GM21529 (cell line): ENCODE measurements at regions not wholly inside any gene's neighbourhood (a gene's known extent, or its start where the extent isn't known, plus 50 kb on each side); places are given as distances from the start of the nearest gene placed in this dataset.
A peak's percentile ranks its signal among the peaks of the same experiment; 100 is the strongest.
"Not testable (repeated sequence)": the region's sequence is repeated elsewhere in the genome, so short reads cannot be mapped to it uniquely, and the experiment has no call there.

Source experiments
- ATAC-seq: cut with Tn5 transposase; IDR thresholded peaks from one replicate; pipeline ENCODE4 v1.9.1; 2021; ENCODE audit not compliant: unreplicated experiment

DNA sequence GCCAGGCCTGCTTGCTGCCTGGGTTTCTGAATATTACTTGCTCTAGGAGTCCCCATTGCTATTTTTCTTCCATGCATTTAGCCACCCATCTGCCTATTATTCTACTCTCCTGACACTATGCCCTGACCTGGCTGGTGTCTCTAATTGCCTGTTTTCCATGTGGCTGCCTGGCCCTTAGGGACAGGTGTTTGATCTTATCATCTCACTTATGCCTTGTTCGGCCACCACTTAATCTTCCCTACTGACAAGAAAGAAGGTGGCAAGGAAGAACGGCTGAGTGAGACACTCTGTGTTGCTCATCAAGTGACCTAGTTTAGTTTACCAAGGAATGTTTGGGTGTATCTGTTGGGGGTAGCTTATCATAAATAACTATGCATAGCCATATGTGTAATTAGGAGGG is 50.4 kb upstream of the RAPH1 start:
- ATAC-seq: no peak

DNA sequence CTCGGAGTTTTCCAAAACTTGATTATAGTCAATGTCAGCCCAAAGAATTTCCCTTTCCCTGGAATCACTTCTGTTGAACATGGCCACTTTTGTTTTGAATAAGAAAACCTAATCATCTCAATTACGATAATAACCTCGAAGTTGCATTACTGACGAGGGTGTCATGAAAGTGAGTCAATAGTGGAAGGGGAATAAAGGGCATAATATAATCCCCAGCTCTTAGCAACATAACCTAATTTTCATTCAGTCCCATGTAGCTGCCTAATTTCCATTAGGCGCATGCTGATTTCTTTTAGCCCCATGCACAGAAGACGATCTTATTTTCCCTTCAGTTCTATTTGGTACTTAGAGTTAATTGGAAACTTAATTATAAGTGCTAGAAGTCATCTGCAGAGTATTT is 51.1 kb upstream of the RAPH1 start:
- no peak for ATAC-seq

DNA sequence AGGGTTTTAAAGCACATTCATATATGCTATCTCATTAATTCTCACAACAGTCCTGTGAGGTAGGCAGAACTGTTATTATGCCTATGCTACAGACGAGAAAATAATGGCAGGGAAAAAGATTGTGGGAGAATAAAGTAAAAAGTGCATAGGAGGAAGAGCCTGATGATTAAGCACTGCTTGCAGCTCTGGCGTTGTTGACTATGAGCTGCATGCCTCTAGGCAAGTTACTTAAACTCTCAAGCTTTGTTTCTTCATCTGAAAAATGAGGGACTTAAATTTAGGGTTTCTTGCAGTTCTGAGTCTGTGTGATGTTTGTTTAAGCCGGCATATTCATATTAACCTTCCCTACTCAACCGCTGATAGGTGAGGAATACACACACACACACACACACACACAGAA is 51.6 kb upstream of the RAPH1 start:
- ATAC-seq: no peak

DNA sequence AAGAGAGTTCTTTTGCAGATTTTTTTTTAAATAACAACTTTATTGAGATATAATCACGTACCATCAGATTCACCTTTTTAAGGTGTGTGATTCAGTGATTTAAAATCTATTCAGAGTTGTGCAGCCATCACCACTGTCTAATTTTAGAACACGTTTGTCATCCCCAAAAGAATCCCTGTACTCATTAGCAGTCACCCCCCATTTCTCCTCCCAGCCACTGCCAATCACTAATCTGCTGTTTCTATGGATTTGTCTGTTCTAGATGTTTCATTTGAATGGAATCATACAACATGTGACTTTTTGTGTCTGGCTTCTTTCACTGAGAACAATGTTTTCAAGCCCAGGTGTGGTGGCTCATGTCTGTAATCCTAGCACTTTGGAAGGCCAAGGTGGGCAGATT is 55.4 kb upstream of the RAPH1 start:
- ATAC-seq: no peak

DNA sequence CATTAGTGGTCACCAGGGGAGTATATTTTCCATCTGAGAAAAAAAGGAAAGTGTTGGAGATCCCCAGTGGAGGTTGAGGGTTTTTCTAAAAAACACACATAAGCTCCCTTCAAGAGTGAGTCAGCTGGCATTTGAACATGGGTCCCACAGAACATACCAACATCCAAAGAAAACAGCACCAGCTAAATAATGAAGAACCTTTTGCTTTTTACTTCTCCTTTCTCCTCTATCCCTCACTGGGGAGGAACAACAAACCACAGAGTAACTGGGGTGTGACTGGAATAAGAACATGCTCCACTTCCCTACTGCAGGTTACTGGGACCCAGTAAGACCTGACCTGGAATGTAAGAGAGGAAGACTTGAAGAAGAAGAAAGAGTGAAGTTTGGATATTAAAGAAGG is 56.5 kb upstream of the RAPH1 start:
- ATAC-seq: no peak

DNA sequence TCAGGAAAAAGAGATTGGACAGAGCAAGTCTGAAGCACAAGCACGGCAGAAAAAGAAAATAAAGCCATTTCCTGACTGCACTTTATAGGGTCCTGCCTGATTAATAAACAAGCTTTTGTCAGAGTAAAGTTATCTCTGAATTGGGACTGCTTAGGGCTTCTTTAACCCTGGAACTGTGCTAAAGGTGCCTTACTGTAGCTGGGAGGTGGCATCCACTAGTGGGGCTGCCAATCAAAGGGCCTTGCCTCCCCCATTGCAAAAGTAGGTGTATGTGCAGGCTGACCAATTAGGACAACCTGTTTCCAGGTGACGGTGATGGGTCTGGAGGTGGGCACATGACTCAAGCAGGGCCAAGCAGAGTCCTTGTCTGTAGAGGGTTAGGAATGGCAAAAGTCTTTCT is 57.4 kb upstream of the RAPH1 start:
- no peak for ATAC-seq

DNA sequence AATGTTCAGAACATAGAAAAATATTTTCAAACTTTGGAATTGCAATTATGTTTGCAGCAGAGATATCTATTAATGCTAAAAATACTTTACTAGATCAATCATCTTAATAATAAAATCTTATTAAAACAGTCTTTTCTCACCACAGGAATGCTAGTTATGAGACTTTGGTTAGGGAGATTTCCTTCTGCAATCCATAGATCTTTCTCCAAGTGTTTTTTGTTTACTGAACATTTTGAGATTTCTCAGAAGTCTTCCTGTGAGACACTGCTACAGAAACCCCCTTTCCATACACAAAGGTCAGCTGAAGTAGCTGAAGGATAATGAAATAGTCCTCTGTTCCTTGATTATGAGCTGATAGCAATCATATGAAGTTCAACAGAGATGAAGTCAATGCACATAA is 59.4 kb upstream of the RAPH1 start:
- ATAC-seq: no peak

DNA sequence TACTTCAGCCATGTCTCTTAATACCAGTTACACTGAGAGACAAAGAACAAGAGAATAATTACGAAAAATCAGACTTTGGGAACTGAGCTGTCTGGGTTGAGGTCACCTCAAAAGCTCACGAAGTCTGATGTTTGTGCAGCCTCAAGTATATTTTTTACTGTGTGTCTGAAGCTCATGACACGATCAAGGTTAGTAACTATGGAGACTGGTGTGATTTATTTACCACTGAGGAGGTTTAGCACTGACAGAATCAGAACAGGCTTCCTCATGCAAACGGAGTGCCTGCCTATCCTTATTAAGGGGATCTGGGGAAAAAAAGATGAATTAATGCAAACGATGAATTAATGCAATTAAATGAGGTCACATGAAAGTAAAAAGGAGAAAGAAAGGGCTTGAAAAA is 61.1 kb upstream of the RAPH1 start:
- ATAC-seq: no peak

DNA sequence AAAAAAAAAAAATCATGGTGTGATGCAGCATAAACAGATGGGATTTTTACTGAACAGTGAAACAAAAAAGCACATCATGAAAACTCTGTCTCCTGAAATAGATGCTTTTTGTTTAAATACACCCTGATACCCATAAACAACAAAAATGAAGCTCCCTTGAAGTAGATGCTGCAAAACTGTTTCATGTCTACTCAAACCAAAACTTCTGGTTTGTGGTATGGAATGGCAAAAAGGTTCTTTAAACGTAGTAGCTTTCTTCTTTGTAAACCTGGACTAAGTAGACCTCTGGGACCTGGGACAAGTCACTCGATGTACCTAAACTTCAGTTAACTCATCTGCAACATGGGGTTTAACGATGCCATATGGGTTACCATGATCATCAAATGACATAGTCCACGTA is 64.4 kb upstream of the RAPH1 start:
- peak; percentile 68 for ATAC-seq

DNA sequence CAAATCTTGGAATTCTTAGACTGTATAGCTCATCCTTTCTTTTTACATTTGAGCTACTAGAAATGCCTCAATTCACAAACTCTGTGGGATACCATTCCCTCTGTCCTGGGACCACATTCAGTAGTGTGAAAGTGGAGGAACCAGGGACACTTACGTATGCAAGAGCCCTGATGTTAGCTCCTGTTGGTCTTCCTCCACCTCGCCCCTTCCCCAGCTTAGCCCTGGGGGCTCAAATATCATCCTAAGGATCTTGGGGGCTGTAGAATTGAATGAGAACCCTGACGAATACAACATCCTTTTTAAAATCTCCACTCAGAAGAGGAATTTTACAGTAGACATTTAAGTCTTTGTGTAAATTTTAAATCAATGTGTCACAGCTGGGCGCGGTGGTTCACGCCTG is 65.2 kb upstream of the RAPH1 start:
- ATAC-seq: no peak

DNA sequence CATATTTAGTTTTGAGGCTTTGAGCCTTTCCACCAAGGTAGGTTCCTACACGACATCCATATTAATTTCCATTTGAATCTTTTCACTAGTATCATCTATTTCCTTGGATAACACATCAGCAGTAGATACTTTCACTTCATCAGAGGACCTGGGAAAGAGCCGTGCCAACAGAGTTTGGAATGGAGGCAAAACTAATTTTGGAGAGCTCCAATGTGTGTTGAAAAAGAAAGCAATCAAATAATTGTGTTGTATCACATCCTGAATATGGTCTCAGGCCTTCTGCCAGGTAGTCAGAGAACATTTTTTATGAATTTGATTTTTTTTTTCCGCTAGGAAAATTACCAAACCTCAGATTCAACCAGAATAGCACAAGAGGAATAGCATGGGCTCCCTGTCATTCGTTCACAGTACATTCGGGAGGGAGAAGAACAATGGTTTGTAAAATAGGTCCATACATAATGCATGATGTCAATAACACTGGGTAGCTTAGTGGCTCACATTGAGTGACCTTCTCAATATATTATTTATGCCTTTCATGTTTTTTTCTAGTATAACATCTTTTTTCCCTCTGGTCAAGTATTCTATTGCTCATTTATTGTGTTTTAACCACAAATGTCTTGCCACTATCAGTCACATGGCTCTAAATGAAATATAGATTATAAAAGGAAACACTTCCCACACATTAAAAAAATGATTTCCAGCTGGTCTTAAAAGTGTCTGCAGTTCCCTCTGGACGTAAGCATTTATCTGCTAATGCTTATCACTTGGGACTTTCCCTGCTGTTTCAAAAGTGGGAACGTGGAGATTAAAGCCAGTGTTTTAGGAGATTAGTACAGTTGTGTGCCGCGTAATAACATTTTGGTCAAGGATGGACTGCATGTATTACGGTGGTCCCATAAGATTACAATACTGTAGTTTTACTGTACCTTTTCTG is 68.6 kb upstream of the RAPH1 start:
- no peak for ATAC-seq

DNA sequence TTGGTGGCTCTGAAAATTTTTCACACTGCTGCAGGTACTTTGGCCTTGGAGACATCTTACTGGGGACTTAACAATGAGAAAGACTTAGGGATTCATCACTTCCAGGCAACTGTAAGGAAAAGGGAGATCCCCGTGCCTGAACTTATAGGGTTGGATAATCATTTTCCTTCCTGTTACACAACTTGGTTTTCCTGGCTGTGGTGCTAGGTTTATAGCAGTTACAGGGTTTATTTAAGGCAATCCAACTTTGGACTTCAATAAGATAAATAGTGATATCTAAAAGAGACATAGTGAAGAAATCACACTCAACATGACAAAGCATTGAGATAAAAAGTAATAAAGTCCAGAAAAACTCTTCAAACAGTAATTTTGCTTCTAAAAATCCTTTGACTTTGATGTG is 70.2 kb upstream of the RAPH1 start:
- no peak for ATAC-seq

DNA sequence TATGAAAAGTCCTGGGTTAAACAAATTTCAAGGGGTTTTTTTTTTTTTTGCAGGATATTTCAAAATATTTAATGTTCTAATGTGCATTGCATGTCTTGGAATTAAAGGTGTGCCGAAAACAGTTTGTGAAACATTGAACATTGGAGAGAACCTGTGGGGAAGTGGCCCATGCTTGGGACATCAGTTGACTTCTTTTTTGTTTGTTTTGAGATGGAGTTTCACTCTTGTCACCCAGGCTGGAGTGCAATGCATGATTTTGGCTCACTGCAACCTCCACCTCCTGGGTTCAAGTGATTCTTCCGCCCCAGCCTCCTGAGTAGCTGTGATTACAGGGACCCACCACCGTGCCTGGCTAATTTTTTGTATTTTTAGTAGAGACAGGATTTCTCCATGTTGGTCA is 71.0 kb upstream of the RAPH1 start:
- no peak for ATAC-seq

DNA sequence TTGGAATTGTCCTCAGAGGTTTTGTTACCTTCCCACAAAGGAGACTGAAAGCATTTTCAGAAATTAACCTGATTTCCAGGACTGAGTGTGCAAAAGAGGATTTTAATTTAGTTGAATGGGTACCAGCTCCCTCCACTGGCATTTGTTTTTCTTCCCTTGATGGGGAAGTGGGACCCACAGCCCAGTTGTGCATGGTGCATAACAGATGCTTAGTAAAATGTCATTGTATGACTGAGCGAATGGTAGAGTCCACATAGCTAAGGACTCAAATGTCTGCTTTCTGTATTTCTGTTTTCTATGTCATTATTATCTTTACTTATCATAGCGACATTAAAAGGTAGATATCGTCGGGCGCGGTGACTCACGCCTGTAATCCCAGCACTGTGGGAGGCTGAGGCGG is 75.5 kb upstream of the RAPH1 start:
- no peak for ATAC-seq

DNA sequence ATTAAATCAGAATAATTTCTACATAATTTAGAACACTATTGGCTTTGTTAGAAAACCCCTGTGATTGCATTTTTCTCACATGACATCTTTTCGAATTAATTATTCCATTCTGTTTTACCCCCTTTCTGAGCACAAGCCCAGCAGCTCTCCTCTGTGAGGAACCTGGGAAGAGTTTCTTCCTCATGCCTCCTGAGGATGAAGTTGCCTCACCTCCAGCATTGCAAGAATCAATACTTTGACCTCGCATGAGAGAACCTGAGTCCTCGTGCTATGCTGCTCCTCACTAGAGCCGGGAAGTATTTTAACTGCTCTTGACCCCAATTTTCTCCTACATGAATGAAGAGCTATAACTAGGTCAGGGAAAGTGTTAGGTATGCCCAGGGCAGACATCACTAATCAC is 77.1 kb upstream of the RAPH1 start:
- ATAC-seq: no peak

DNA sequence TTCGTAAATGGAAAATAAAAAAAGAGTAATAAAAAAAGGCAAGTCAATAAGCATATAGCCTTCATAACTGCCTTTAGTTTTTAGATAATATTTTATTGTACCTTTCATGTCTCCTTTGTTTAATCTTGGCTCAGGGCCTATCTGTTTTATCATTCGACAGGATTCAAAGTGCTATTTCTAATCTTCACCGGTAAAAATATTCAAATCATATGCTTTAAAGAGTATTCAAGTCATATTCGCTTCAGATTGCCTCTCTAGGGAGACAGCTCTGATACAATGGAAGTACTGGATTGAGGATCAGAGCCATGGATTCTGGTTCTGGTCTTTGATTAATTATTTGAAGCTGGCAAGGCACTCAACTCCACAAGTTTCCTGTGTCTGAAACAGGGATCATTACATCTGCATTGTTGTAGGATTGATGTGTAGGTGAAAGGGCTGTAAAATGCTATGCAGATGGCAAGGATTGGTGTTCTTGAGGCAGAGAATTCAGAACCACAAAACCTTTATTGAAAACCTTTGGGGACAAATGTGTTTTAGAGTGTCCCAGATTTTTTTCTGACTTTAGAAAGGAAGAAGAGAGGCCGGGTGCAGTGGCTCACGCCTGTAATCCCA is 84.3 kb upstream of the RAPH1 start:
- no peak for ATAC-seq

DNA sequence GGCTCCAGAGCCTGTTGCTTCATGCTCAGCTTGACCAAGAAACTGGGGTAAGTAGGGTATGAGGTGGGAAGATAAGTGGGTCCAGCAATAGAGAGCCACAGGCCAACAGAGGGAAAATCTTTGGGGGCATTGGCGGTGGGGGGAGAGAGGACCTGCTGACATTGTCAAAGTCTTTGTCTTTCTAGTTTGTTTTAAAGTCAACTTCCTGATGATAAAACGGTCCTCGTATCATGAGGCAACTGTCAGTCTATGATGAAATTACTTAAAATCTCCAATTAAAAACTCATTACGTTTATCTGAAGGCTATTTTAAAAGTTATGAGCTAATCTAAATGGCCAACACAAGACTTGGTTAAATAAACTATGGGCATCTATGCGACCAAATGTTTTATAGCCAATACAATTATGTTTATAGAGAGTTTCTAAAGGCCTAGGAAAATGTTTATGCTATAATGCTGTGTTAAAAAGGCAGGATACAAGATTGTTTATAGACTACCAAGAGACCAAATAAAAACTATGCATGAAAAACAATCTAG is 84.4 kb upstream of the CD28 start:
- ATAC-seq: no peak

DNA sequence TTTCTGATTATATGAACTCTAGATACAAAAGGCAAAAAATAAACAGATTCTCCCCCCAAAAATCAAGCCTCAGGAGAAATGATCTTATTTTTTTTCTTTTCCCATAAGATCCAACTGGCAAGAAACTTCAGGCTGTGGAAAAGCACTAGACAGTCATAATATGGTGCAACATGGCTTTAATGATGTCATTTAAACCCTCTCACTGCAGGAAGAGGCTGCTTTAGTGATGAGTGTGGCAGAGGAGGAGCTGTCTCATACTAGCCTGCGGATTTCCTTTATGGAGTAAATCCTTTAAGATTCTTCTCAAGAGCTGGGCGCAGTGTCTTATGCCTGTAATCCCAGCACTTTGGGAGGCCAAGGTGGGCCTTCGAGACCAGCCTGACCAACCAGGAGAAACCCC is 83.3 kb upstream of the CD28 start:
- ATAC-seq: no peak

DNA sequence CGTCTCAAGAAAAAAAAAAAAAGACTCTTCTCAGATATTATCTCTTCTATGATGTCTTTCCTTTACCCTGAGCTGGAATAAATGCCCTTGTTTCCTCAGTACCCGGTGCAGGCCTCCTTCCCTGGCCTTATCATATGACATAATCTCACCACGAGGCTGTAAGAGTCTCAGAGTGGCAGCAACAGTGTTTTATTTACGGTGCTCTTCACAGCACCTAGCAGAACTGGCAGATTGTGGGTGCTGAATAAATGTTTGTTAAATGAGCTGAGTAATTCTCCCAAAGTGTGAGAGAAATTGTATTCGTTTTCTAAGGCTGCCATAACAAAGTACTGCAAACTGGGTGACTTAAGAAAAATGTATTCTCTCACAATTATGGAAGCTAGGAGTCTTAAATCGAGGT is 82.8 kb upstream of the CD28 start:
- no peak for ATAC-seq

DNA sequence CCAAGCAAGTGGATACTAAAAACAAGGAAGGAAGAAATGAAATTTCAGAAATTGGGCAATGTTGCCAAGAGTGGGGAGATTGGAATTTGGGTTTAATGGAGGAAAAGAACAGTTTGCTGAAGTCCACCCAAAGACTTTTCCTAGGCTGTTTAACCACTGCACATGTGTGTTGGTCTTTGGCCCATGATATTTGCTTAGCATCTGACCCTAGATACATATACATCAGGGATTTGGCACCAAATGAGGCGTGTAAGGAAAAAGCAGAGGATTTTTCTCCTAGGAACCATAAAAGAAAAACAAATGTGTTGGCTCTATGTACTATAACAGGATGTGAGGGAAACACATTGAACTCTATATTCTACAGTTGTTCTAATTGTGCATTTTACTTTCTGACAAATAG is 80.7 kb upstream of the CD28 start:
- ATAC-seq: no peak

DNA sequence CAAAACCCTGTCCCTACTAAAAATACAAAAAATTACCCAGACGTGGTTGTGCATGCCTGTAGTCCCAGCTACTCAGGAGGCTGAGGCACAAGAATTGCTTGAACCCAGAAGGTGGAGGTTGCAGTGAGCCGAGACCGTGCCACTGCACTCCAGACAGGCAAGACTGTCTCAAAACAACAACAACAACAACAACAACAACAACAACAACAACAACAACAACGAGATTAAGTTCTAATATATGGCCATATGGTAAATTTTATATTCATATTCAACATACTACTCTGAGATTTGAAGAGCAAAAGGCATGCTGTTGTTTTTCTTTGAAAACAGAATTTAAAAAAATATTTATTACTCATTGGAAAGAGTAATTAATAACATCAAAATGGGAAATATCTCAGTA is 80.2 kb upstream of the CD28 start:
- ATAC-seq: not testable (repeated sequence)

DNA sequence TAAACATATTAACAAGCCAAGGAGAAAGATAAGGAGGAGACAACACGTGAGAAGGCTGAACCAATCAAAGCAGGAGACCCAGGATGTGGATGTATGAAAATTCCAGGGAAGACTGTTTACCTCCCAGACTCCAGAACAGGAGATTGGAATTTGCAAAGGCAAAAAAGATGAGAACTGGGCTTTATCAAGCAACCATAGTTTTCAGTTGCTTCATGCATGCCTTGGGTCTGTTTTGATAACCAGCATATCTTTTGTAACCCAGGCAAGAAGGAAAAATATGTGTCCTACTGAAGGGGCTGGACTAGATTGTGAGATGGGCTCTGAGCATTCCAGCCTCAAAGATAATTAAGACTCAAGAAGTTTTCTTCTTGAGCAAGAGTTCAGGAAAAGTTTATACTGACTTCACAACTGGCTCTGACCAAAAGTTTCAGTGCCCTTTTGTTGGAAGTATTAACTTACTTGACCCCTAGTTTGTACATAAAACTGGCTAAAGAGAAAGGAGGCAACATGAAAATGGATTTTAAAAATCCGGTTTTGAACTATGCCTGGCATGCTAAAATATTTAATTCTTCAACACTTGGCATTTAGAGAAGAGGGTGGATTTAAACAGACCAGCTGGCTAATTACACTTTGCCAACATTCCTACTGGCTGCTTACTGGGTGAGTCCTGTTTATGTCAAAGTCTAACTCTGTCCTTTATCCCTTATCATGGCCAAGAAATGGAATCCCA is 79.3 kb upstream of the CD28 start:
- ATAC-seq: no peak
